ENCODE measurements at regions not wholly inside any gene's neighbourhood (a gene's known extent, or its start where the extent isn't known, plus 50 kb on each side); places are given as distances from the start of the nearest gene placed in this dataset.

- no peak for TF ChIP-seq CTCF (IDR thresholded peaks at IDR 0.05)
- no peak for TF ChIP-seq POLR2A (IDR thresholded peaks at IDR 0.05)
- TF ChIP-seq EP300 (IDR thresholded peaks at IDR 0.05), result no peak
Observed at GRCh38 chr15:77719450-77719849, 86.7 kb upstream of the LINGO1 start.

Data from ovary (tissue), 3 donors.